HEK293 (cell line): ENCODE measurements at regions not wholly inside any gene's neighbourhood (a gene's known extent, or its start where the extent isn't known, plus 50 kb on each side); places are given as distances from the start of the nearest gene placed in this dataset.

ENCODE experiments used
- CTCF ChIA-PET: fragments of 350-600 bp; formaldehyde crosslinking; extraction: SDS; loops from one replicate; lab custom pipeline; 2021; ENCODE audit warnings: antibody characterized with exemption; lab: Yijun Ruan, JAX
- POLR2A ChIA-PET: fragments of 300-600 bp; formaldehyde crosslinking; extraction: SDS; loops from one replicate; lab custom pipeline; 2020; ENCODE audit warnings: antibody characterized with exemption, inconsistent platforms; lab: Yijun Ruan, JAX
- H3K27ac ChIP-seq: fragments of 200-500 bp; sonication (Bioruptor generic); 2 replicates; pipeline ENCODE4 v1.5.1; 2014; ENCODE audit warnings: low read depth, low read length, control low read depth, inconsistent platforms; ENCODE audit errors: extremely low read depth
- H3K36me3 ChIP-seq, 2 experiments: fragments of 200-500 bp in 1 of 2; sonication (Bioruptor generic) in 1 of 2; 1 replicate in 1 of 2; 2 replicates in 1 of 2; pipeline ENCODE4 v1.5.1; 2014 to 2017; ENCODE audit warnings: inconsistent platforms in 2 of 2, low read length in 2 of 2; ENCODE audit not compliant: control insufficient read depth in 2 of 2, insufficient read depth in 1 of 2
- H3K4me1 ChIP-seq: fragments of 200-500 bp; sonication (Bioruptor generic); 2 replicates; pipeline ENCODE4 v1.5.1; 2014; ENCODE audit warnings: mild to moderate bottlenecking, low read length, inconsistent platforms; ENCODE audit not compliant: control insufficient read depth, insufficient read depth
- H3K4me3 ChIP-seq: 2 replicates; pipeline ENCODE4 v1.5.1; 2011; ENCODE audit warnings: low read depth, mild to moderate bottlenecking, control low read depth, low read length, moderate library complexity
- H3K9me3 ChIP-seq: fragments of 200-500 bp; sonication (Bioruptor generic); 2 replicates; pipeline ENCODE4 v1.5.1; 2014; ENCODE audit warnings: low read depth, low read length, inconsistent platforms; ENCODE audit not compliant: control insufficient read depth, insufficient read depth
- KLF16 ChIP-seq: fragments of 450-650 bp; formaldehyde crosslinking; IDR thresholded peaks from 2 replicates; pipeline ENCODE4 v1.5.1; 2017; ENCODE audit warnings: missing biosample characterization, missing genetic modification characterization
- KLF7 ChIP-seq: fragments of 450-650 bp; formaldehyde crosslinking; IDR thresholded peaks from 2 replicates; pipeline ENCODE4 v1.5.1; 2016; ENCODE audit warnings: missing biosample characterization, missing genetic modification characterization, borderline replicate concordance
- OSR2 ChIP-seq: fragments of 450-650 bp; formaldehyde crosslinking; IDR thresholded peaks from 2 replicates; pipeline ENCODE4 v1.5.1; 2016; ENCODE audit warnings: missing biosample characterization, missing genetic modification characterization
- SALL2 ChIP-seq: fragments of 450-650 bp; formaldehyde crosslinking; IDR thresholded peaks from 2 replicates; pipeline ENCODE4 v1.5.0; 2017; ENCODE audit warnings: missing biosample characterization, mild to moderate bottlenecking, missing genetic modification characterization, borderline replicate concordance
- YY1 ChIP-seq: fragments of 450-650 bp; formaldehyde crosslinking; IDR thresholded peaks from 2 replicates; pipeline ENCODE4 v1.5.1; 2018; ENCODE audit warnings: missing biosample characterization, missing genetic modification characterization
- ZBTB21 ChIP-seq: fragments of 450-650 bp; formaldehyde crosslinking; IDR thresholded peaks from 2 replicates; pipeline ENCODE4 v1.5.1; 2017; ENCODE audit warnings: missing biosample characterization, missing genetic modification characterization
- ZEB2 ChIP-seq: fragments of 450-650 bp; formaldehyde crosslinking; IDR thresholded peaks from 2 replicates; pipeline ENCODE4 v1.5.1; 2016; ENCODE audit warnings: missing biosample characterization, missing genetic modification characterization
- ZFP37 ChIP-seq: fragments of 450-650 bp; formaldehyde crosslinking; IDR thresholded peaks from 2 replicates; pipeline ENCODE4 v1.5.1; 2016; ENCODE audit warnings: missing biosample characterization, missing genetic modification characterization
- ZNF112 ChIP-seq: fragments of 450-650 bp; formaldehyde crosslinking; IDR thresholded peaks from 2 replicates; pipeline ENCODE4 v1.5.0; 2017; ENCODE audit warnings: missing biosample characterization, missing genetic modification characterization
- ZNF2 ChIP-seq: fragments of 450-650 bp; formaldehyde crosslinking; IDR thresholded peaks from 2 replicates; pipeline ENCODE4 v1.5.1; 2016; ENCODE audit warnings: missing biosample characterization, missing genetic modification characterization
- ZNF274 ChIP-seq, 2 experiments: fragments of 200-500 bp in 1 of 2; fragments of 450-650 bp in 1 of 2; sonication (Bioruptor generic) in 1 of 2; formaldehyde crosslinking in 1 of 2; IDR thresholded peaks; 2 replicates each; pipeline versions ENCODE4 v1.5.1 to v1.6.1; 2014 to 2016; ENCODE audit warnings: borderline replicate concordance in 1 of 2, inconsistent platforms in 1 of 2, low read length in 1 of 2, missing biosample characterization in 1 of 2, missing genetic modification characterization in 1 of 2
- ZNF366 ChIP-seq: fragments of 450-650 bp; formaldehyde crosslinking; conservative IDR thresholded peaks from 2 replicates; pipeline ENCODE4 v1.5.1; 2016; ENCODE audit warnings: missing biosample characterization, missing genetic modification characterization
- ZNF423 ChIP-seq: fragments of 450-650 bp; formaldehyde crosslinking; IDR thresholded peaks from 2 replicates; pipeline ENCODE4 v1.5.1; 2016; ENCODE audit warnings: missing biosample characterization, missing genetic modification characterization
- ZNF501 ChIP-seq: fragments of 450-650 bp; formaldehyde crosslinking; IDR thresholded peaks from 2 replicates; pipeline ENCODE4 v1.5.1; 2016; ENCODE audit warnings: missing biosample characterization, missing genetic modification characterization
- ZNF514 ChIP-seq: fragments of 450-650 bp; formaldehyde crosslinking; IDR thresholded peaks from 2 replicates; pipeline ENCODE4 v1.5.1; 2016; ENCODE audit warnings: missing biosample characterization, missing genetic modification characterization
- ZNF558 ChIP-seq: fragments of 450-650 bp; formaldehyde crosslinking; IDR thresholded peaks from 2 replicates; pipeline ENCODE4 v1.5.1; 2016; ENCODE audit warnings: missing biosample characterization, missing genetic modification characterization
- ZNF626 ChIP-seq: fragments of 450-650 bp; sonication (Bioruptor Pico); formaldehyde crosslinking; IDR thresholded peaks from 2 replicates; pipeline ENCODE4 v1.5.1; 2018; ENCODE audit warnings: missing biosample characterization, missing genetic modification characterization, inconsistent platforms
- ZNF677 ChIP-seq: fragments of 450-650 bp; IDR thresholded peaks from 2 replicates; pipeline ENCODE4 v1.5.0; 2018; ENCODE audit warnings: missing biosample characterization, mild to moderate bottlenecking, missing genetic modification characterization, moderate library complexity
- ZNF776 ChIP-seq: fragments of 450-650 bp; formaldehyde crosslinking; IDR thresholded peaks from 2 replicates; pipeline ENCODE4 v1.5.0; 2017; ENCODE audit warnings: missing biosample characterization, missing genetic modification characterization, borderline replicate concordance
- ZNF777 ChIP-seq: fragments of 450-650 bp; formaldehyde crosslinking; IDR thresholded peaks from 2 replicates; pipeline ENCODE4 v1.5.1; 2017; ENCODE audit warnings: missing biosample characterization, missing genetic modification characterization, borderline replicate concordance
- ZNF792 ChIP-seq: fragments of 450-650 bp; formaldehyde crosslinking; IDR thresholded peaks from 2 replicates; pipeline ENCODE4 v1.5.1; 2016; ENCODE audit warnings: missing biosample characterization, missing genetic modification characterization
- ZSCAN23 ChIP-seq: fragments of 450-650 bp; formaldehyde crosslinking; IDR thresholded peaks from 2 replicates; pipeline ENCODE4 v1.5.1; 2016; ENCODE audit warnings: missing biosample characterization, missing genetic modification characterization
- TF ChIP-seq, protein P1 (sequence below): fragments of 450-650 bp; formaldehyde crosslinking; IDR thresholded peaks from 2 replicates; pipeline ENCODE4 v1.5.1; 2016; ENCODE audit warnings: missing biosample characterization, missing genetic modification characterization
- TF ChIP-seq, protein P2 (sequence below): fragments of 450-650 bp; formaldehyde crosslinking; IDR thresholded peaks from 2 replicates; pipeline ENCODE4 v1.5.1; 2016; ENCODE audit warnings: missing biosample characterization, missing genetic modification characterization
- TF ChIP-seq, protein P3 (sequence below): fragments of 450-650 bp; formaldehyde crosslinking; IDR thresholded peaks from 2 replicates; pipeline ENCODE4 v1.5.1; 2016; ENCODE audit warnings: missing biosample characterization, missing genetic modification characterization
- TF ChIP-seq, protein P4 (sequence below): fragments of 450-650 bp; formaldehyde crosslinking; IDR thresholded peaks from 2 replicates; pipeline ENCODE4 v1.5.0; 2017; ENCODE audit warnings: missing biosample characterization, missing genetic modification characterization, borderline replicate concordance

DNA sequence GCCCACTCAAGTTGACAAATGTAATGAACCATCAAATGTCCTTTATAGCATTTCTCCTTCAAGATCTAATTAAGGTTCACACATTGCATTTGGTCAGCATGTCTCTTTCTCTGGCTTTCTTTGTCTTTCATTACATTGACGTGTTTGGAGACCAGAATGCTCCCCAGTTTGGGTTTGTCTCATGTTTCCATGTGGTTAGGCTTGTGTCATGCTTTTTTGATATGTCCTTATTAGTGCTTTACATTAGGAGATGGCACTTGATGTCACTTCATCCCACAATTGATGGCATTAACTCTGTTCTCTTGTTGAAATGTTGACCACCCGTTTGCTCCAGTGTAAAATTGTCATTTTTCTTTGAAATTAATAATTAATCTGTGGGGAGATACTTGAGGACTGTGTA, 165.8 kb downstream of the AKAIN1 start:
- TF ChIP-seq, protein P1, sequence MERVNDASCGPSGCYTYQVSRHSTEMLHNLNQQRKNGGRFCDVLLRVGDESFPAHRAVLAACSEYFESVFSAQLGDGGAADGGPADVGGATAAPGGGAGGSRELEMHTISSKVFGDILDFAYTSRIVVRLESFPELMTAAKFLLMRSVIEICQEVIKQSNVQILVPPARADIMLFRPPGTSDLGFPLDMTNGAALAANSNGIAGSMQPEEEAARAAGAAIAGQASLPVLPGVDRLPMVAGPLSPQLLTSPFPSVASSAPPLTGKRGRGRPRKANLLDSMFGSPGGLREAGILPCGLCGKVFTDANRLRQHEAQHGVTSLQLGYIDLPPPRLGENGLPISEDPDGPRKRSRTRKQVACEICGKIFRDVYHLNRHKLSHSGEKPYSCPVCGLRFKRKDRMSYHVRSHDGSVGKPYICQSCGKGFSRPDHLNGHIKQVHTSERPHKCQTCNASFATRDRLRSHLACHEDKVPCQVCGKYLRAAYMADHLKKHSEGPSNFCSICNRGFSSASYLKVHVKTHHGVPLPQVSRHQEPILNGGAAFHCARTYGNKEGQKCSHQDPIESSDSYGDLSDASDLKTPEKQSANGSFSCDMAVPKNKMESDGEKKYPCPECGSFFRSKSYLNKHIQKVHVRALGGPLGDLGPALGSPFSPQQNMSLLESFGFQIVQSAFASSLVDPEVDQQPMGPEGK, result no peak
- TF ChIP-seq ZNF776 (tag by site-specific recombination) (no peak), ZNF112 (no peak), ZNF501 (no peak), ZNF792 (tag by site-specific recombination) (no peak), ZFP37 (tag by site-specific recombination) (no peak)

DNA sequence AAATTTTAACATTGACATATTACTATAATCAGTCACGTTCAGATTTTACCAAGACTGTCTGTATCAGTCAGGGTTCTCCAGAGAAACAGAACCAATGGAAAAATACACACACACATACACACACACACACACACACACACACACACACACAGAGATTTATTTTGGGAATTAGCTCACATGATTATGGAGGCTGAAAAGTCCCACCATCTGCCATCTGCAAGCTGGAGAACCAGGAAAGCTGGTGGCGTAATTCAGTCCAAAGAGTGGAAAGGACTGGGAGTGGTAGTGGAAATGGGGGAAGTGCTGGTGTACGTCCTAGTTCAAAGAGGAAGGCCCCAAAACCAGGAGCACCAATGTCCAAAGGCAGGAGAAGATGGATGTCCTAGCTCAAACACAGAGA, 166.4 kb downstream of the AKAIN1 start:
- Histone ChIP-seq H3K4me3 (no peak overlapping the region), H3K27ac (no peak overlapping the region)
- TF ChIP-seq ZNF366 (tag by site-specific recombination) (no peak), ZSCAN23 (no peak), ZNF2 (tag by site-specific recombination) (no peak), KLF7 (tag by site-specific recombination) (no peak), OSR2 (no peak), ZFP37 (tag by site-specific recombination) (no peak), ZNF677 (tag by site-specific recombination) (no peak), SALL2 (tag by site-specific recombination) (no peak), ZBTB21 (tag by site-specific recombination) (no peak), ZNF777 (tag by site-specific recombination) (no peak), ZEB2 (tag by site-specific recombination) (no peak)
- TF ChIP-seq, protein P2, sequence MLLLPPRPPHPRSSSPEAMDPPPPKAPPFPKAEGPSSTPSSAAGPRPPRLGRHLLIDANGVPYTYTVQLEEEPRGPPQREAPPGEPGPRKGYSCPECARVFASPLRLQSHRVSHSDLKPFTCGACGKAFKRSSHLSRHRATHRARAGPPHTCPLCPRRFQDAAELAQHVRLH (tag by site-specific recombination), result no peak
- TF ChIP-seq, protein P3, sequence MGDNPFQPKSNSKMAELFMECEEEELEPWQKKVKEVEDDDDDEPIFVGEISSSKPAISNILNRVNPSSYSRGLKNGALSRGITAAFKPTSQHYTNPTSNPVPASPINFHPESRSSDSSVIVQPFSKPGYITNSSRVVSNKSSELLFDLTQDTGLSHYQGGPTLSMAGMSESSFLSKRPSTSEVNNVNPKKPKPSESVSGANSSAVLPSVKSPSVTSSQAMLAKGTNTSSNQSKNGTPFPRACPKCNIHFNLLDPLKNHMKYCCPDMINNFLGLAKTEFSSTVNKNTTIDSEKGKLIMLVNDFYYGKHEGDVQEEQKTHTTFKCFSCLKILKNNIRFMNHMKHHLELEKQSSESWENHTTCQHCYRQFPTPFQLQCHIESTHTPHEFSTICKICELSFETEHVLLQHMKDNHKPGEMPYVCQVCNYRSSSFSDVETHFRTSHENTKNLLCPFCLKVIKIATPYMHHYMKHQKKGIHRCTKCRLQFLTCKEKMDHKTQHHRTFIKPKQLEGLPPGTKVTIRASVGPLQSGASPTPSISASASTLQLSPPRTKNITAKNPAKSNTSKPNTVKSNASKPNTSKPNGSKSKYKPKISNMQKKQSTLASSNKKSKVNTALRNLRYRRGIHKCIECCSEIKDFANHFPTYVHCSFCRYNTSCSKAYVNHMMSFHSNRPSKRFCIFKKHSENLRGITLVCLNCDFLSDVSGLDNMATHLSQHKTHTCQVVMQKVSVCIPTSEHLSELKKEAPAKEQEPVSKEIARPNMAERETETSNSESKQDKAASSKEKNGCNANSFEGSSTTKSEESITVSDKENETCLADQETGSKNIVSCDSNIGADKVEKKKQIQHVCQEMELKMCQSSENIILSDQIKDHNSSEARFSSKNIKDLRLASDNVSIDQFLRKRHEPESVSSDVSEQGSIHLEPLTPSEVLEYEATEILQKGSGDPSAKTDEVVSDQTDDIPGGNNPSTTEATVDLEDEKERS (tag by site-specific recombination), result no peak
- TF ChIP-seq, all 188 proteins: peak for 0
- CTCF ChIA-PET, result no interaction called here
- Histone ChIP-seq H3K9me3 (no peaks in the 10 kb centered on the region), H3K36me3 (no peaks in the 10 kb centered on the region), H3K4me1 (no peaks in the 10 kb centered on the region)
- POLR2A ChIA-PET, result no interaction called here

More for the DNA sequence above, 165.8 kb downstream of the AKAIN1 start:
- Histone ChIP-seq H3K27ac (no peak overlapping the region), H3K4me1 (no peaks in the 10 kb centered on the region), H3K9me3 (no peaks in the 10 kb centered on the region), H3K36me3 (no peaks in the 10 kb centered on the region), H3K4me3 (no peak overlapping the region)
- ChIA-PET POLR2A (no interaction called here), CTCF (no interaction called here)

DNA sequence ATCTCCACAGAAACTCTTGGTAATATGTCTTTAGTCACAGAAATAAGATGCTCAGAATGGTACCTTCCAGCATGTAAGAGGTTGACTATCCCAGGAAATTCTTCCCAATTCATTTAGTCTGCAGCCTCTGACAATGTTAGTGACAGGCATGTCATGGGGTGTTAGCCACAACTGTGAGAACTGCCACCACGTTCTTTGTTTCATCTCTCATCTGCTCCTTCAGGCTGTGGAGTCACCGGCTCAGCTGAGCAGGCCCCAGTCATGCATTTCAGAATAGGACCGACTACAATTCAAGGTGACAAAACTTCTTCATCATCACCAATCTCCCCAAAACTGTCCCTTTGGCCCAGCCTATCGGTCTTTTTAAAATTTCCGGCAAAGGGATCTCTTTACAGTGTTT, 167.5 kb downstream of the AKAIN1 start:
- Histone ChIP-seq H3K36me3 (no peaks in the 10 kb centered on the region), H3K4me1 (no peaks in the 10 kb centered on the region), H3K9me3 (no peaks in the 10 kb centered on the region), H3K27ac (no peak overlapping the region), H3K4me3 (no peak overlapping the region)
- ChIA-PET POLR2A (no interaction called here), CTCF (interaction anchor here (0.8 kb wide), 1 partner anchor 27 kb away, joined by 3 read pairs; no protein-coding TSS in a partner anchor)
- no peak for TF ChIP-seq YY1 (tag by site-specific recombination)
- no peak for TF ChIP-seq ZNF776 (tag by site-specific recombination)
- no peak for TF ChIP-seq KLF16 (tag by site-specific recombination)
- no peak for TF ChIP-seq ZNF274 (IDR thresholded peaks at IDR 0.05; ENCODE audit: low read length)
- no peak for TF ChIP-seq ZNF274 (tag by site-specific recombination; IDR thresholded peaks at IDR 0.05; ENCODE audit: borderline replicate concordance)
- TF ChIP-seq ZNF514 (tag by site-specific recombination), result no peak
- no peak for TF ChIP-seq ZNF626 (tag by site-specific recombination)
- no peak for TF ChIP-seq ZNF558 (tag by site-specific recombination)
- no peak for TF ChIP-seq ZNF423 (tag by site-specific recombination)
- TF ChIP-seq, protein P4, sequence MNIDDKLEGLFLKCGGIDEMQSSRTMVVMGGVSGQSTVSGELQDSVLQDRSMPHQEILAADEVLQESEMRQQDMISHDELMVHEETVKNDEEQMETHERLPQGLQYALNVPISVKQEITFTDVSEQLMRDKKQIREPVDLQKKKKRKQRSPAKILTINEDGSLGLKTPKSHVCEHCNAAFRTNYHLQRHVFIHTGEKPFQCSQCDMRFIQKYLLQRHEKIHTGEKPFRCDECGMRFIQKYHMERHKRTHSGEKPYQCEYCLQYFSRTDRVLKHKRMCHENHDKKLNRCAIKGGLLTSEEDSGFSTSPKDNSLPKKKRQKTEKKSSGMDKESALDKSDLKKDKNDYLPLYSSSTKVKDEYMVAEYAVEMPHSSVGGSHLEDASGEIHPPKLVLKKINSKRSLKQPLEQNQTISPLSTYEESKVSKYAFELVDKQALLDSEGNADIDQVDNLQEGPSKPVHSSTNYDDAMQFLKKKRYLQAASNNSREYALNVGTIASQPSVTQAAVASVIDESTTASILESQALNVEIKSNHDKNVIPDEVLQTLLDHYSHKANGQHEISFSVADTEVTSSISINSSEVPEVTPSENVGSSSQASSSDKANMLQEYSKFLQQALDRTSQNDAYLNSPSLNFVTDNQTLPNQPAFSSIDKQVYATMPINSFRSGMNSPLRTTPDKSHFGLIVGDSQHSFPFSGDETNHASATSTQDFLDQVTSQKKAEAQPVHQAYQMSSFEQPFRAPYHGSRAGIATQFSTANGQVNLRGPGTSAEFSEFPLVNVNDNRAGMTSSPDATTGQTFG (tag by site-specific recombination), result no peak
